Effector CD4-positive, alpha-beta T cell (primary cell): ENCODE measurements at regions not wholly inside any gene's neighbourhood (a gene's known extent, or its start where the extent isn't known, plus 50 kb on each side); places are given as distances from the start of the nearest gene placed in this dataset.

Experiments
- DNase-seq: peaks from one replicate; pipeline ENCODE4 v3.0.0-alpha.2; 2020

- DNase-seq = no peak
These were observed 268.0 kb downstream of the PTPRC start for GRCh38 chr1:198906739-198907422.

- no peak for DNase-seq
These were observed 268.5 kb downstream of the PTPRC start for GRCh38 chr1:198907423-198907746.

GRCh38 chr1:198908995-198909394, 270.2 kb downstream of the PTPRC start:
- DNase-seq = no peak

- no peak for DNase-seq
These were observed 271.1 kb downstream of the PTPRC start for GRCh38 chr1:198909973-198910372.

GRCh38 chr1:198910816-198911215, 272.0 kb downstream of the PTPRC start:
- DNase-seq = no peak

GRCh38 chr1:198912046-198912445, 273.2 kb downstream of the PTPRC start:
- no peak for DNase-seq

GRCh38 chr1:198913667-198914066, 274.8 kb downstream of the PTPRC start:
- DNase-seq = no peak

GRCh38 chr1:198915327-198916231, 276.7 kb downstream of the PTPRC start:
- no peak for DNase-seq

GRCh38 chr1:198917226-198917625, 278.4 kb downstream of the PTPRC start:
- DNase-seq = no peak

GRCh38 chr1:198918920-198919319, 280.1 kb downstream of the PTPRC start:
- no peak for DNase-seq

GRCh38 chr1:198919667-198920398, 281.0 kb downstream of the PTPRC start:
- no peak for DNase-seq

GRCh38 chr1:198922638-198923430, 284.0 kb downstream of the PTPRC start:
- DNase-seq = no peak

- DNase-seq = no peak
These were observed 285.2 kb downstream of the PTPRC start for GRCh38 chr1:198923993-198924392.

GRCh38 chr1:198925567-198925966, 286.7 kb downstream of the PTPRC start:
- DNase-seq = no peak

GRCh38 chr1:198927129-198927528, 288.3 kb downstream of the PTPRC start:
- no peak for DNase-seq

- no peak for DNase-seq
These were observed 290.3 kb downstream of the PTPRC start for GRCh38 chr1:198929111-198929604.

GRCh38 chr1:198929961-198930599, 291.2 kb downstream of the PTPRC start:
- DNase-seq = no peak

- DNase-seq = no peak
These were observed 293.6 kb downstream of the PTPRC start for GRCh38 chr1:198932351-198932991.

- no peak for DNase-seq
These were observed 294.8 kb downstream of the PTPRC start for GRCh38 chr1:198933515-198934222.

- DNase-seq = no peak
These were observed 295.6 kb downstream of the PTPRC start for GRCh38 chr1:198934426-198934825.

- DNase-seq = peak; percentile 65
These were observed 296.1 kb downstream of the PTPRC start for GRCh38 chr1:198934901-198935305.
